HFF-Myc (cell line): ENCODE measurements at regions not wholly inside any gene's neighbourhood (a gene's known extent, or its start where the extent isn't known, plus 50 kb on each side); places are given as distances from the start of the nearest gene placed in this dataset.

Source experiments
- DNase-seq: peaks from one replicate; pipeline ENCODE4 v3.0.0-alpha.2; 2011; ENCODE audit warnings: low read depth; ENCODE audit errors: extremely low read depth
- H3K4me3 ChIP-seq: replicated peaks from 2 replicates; pipeline ENCODE4 v1.5.1; 2011; ENCODE audit warnings: low read depth, mild to moderate bottlenecking, control low read depth, low read length
- CTCF ChIP-seq: IDR thresholded peaks from 2 replicates; pipeline ENCODE4 v1.5.1; 2012; ENCODE audit warnings: mild to moderate bottlenecking, low read depth, low read length, control low read depth; ENCODE audit errors: missing control alignments

- H3K4me3 ChIP-seq: no peak overlapping the region
- TF ChIP-seq CTCF: no peak
- DNase-seq: no peak
These were observed 120.4 kb downstream of the ZIC1 start for GRCh38 chr3:147529551-147529950.

GRCh38 chr3:147538034-147538433 is 128.9 kb downstream of the ZIC1 start:
- TF ChIP-seq CTCF: no peak

GRCh38 chr3:147540921-147541320 is 131.8 kb downstream of the ZIC1 start:
- no peak overlapping the region for H3K4me3 ChIP-seq
- TF ChIP-seq CTCF: no peak
- no peak for DNase-seq

More at GRCh38 chr3:147538034-147538433, 128.9 kb downstream of the ZIC1 start:
- H3K4me3 ChIP-seq: no peak overlapping the region
- DNase-seq: no peak

- no peak for TF ChIP-seq CTCF
- DNase-seq: no peak
- H3K4me3 ChIP-seq: no peak overlapping the region
These were observed 135.1 kb downstream of the ZIC1 start for GRCh38 chr3:147544290-147544689.

- no peak overlapping the region for H3K4me3 ChIP-seq
- no peak for DNase-seq
- no peak for TF ChIP-seq CTCF
These were observed 142.3 kb downstream of the ZIC1 start for GRCh38 chr3:147551491-147551890.

GRCh38 chr3:147554332-147554731 is 145.2 kb downstream of the ZIC1 start:
- no peak overlapping the region for H3K4me3 ChIP-seq
- TF ChIP-seq CTCF: no peak
- DNase-seq: no peak

- no peak overlapping the region for H3K4me3 ChIP-seq
- no peak for TF ChIP-seq CTCF
- no peak for DNase-seq
These were observed 163.8 kb downstream of the ZIC1 start for GRCh38 chr3:147572970-147573340.
